Duodenal mucosa (tissue), 2 donors: ENCODE measurements at regions not wholly inside any gene's neighbourhood (a gene's known extent, or its start where the extent isn't known, plus 50 kb on each side); places are given as distances from the start of the nearest gene placed in this dataset.
"Not testable (repeated sequence)": the region's sequence is repeated elsewhere in the genome, so short reads cannot be mapped to it uniquely, and the experiment has no call there.

Experiments used
- H3K27ac ChIP-seq: one replicate; pipeline ENCODE4 v1.7.0; 2013; ENCODE audit warnings: low read depth, low read length
- H3K27me3 ChIP-seq, 2 donors: one replicate each; pipeline ENCODE4 v1.7.0; 2013; ENCODE audit warnings: low read length in 2 of 2, control low read depth in 1 of 2; ENCODE audit not compliant: insufficient read depth in 2 of 2, control insufficient read depth in 1 of 2
- H3K36me3 ChIP-seq, 2 donors: one replicate each; pipeline ENCODE4 v1.7.0; 2013; ENCODE audit warnings: low read length in 2 of 2, control low read depth in 1 of 2; ENCODE audit not compliant: insufficient read depth in 2 of 2, control insufficient read depth in 1 of 2
- H3K4me1 ChIP-seq, 2 donors: one replicate each; pipeline ENCODE4 v1.7.0; 2013; ENCODE audit warnings: low read length in 2 of 2, control low read depth in 1 of 2; ENCODE audit not compliant: insufficient read depth in 2 of 2, control insufficient read depth in 1 of 2
- H3K4me3 ChIP-seq, 2 donors: one replicate each; pipeline ENCODE4 v1.7.0; 2013; ENCODE audit warnings: low read length in 2 of 2, low read depth in 1 of 2
- H3K9ac ChIP-seq, 2 donors: one replicate each; pipeline ENCODE4 v1.7.0; 2013; ENCODE audit warnings: low read length in 2 of 2, low read depth in 1 of 2
- H3K9me3 ChIP-seq, 2 donors: one replicate each; pipeline ENCODE4 v1.7.0; 2013; ENCODE audit warnings: low read length in 2 of 2, control low read depth in 1 of 2; ENCODE audit not compliant: control insufficient read depth in 1 of 2

GRCh38 chr3:166637984-166638530, 742.0 kb downstream of the ZBBX start:
- H3K27me3 ChIP-seq: no peaks in the 10 kb centered on the region
- H3K9me3 ChIP-seq: no peaks in the 10 kb centered on the region
- no peak overlapping the region for H3K27ac ChIP-seq
- no peak overlapping the region for H3K9ac ChIP-seq
- no peaks in the 10 kb centered on the region for H3K36me3 ChIP-seq
- no peak overlapping the region for H3K4me3 ChIP-seq
- H3K4me1 ChIP-seq: peaks cover 0 to 3% of the 10 kb centered on the region in 2 donors

GRCh38 chr3:166634091-166634746, 745.9 kb downstream of the ZBBX start:
- no peak overlapping the region for H3K27ac ChIP-seq
- H3K36me3 ChIP-seq: no peaks in the 10 kb centered on the region
- peaks cover 0 to 3% of the 10 kb centered on the region in 2 donors for H3K4me1 ChIP-seq
- no peaks in the 10 kb centered on the region for H3K27me3 ChIP-seq
- no peak overlapping the region for H3K9ac ChIP-seq
- peak overlapping the region in 1 of 2 donors; percentile 30 for H3K4me3 ChIP-seq
- no peaks in the 10 kb centered on the region for H3K9me3 ChIP-seq

DNA sequence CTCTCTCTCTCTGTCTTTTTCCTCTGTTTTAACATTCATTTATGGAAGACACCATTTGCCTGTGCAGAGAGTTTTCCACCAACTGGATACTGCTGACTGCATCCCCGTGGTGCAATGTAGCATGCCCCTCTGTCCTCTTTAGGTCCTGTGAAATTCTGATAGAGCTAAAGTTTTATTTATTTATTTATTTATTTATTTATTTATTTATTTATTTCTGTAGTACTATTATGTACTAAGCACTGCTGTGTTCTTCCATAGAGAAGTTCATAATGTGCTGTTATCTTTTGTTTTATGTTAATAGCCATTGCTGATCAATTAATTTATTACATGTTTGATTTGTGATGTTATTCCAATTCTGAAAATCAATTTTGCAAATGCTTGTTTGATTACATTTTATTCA, 749.9 kb downstream of the ZBBX start:
- H3K27ac ChIP-seq: no peak overlapping the region
- H3K36me3 ChIP-seq: no peaks in the 10 kb centered on the region
- H3K4me1 ChIP-seq: peaks cover 0 to 3% of the 10 kb centered on the region in 2 donors
- no peaks in the 10 kb centered on the region for H3K9me3 ChIP-seq
- H3K9ac ChIP-seq: no peak overlapping the region
- no peak overlapping the region for H3K4me3 ChIP-seq
- H3K27me3 ChIP-seq: no peaks in the 10 kb centered on the region

- H3K4me1 ChIP-seq: no peaks in the 10 kb centered on the region
- H3K27ac ChIP-seq: no peak overlapping the region
- no peaks in the 10 kb centered on the region for H3K9me3 ChIP-seq
- no peak overlapping the region for H3K4me3 ChIP-seq
- H3K36me3 ChIP-seq: no peaks in the 10 kb centered on the region
- H3K27me3 ChIP-seq: no peaks in the 10 kb centered on the region
- no peak overlapping the region for H3K9ac ChIP-seq
Measured at GRCh38 chr3:166613365-166613764, 766.7 kb downstream of the ZBBX start.

DNA sequence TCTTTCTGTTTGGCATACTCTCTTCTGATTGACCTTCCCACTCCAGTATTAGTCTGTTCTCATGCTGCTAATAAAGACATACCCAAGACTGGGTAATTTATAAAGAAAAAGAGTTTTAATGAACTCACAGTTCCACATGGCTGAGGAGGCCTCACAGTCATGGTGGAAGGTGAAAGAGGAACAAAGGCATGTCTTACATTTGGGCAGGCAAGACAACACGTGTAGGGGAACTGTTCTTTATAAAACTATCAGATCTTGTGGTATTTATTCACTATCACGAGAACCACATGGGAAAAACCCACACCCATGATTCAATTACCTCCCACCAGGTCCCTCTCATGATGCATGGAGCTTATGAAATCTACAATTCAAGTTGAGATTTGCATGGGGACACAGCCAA, 767.3 kb downstream of the ZBBX start:
- H3K27me3 ChIP-seq, H3K9ac ChIP-seq, H3K36me3 ChIP-seq, H3K27ac ChIP-seq, H3K4me3 ChIP-seq, H3K4me1 ChIP-seq, H3K9me3 ChIP-seq: not testable (repeated sequence)

- Histone ChIP-seq H3K9me3 (no peaks in the 10 kb centered on the region), H3K27ac (no peak overlapping the region), H3K9ac (no peak overlapping the region), H3K4me3 (no peak overlapping the region), H3K4me1 (no peaks in the 10 kb centered on the region), H3K27me3 (no peaks in the 10 kb centered on the region), H3K36me3 (no peaks in the 10 kb centered on the region)
Measured at GRCh38 chr3:166607933-166608521, 770.8 kb upstream of the BCHE start.

DNA sequence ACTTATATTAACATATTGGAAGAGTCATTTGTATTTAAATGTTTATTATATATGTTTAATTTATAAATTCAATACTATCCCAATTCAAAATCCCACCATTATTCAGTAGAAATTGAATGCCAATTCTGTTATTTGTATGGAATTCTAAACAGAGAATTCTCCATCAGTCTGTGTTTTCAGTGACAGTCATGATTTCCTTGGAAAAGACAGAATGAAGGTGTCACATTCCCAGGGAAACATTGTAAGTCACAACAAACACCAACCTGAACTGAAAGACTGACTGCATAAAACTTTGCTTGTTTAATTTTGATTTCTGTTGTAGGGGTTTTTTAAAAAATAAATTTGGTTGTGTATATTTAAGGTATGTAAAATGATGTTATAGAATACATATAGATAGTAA, 769.8 kb upstream of the BCHE start:
- no peaks in the 10 kb centered on the region for H3K36me3 ChIP-seq
- no peaks in the 10 kb centered on the region for H3K9me3 ChIP-seq
- no peak overlapping the region for H3K27ac ChIP-seq
- H3K4me3 ChIP-seq: no peak overlapping the region
- H3K4me1 ChIP-seq: no peaks in the 10 kb centered on the region
- no peak overlapping the region for H3K9ac ChIP-seq
- H3K27me3 ChIP-seq: no peaks in the 10 kb centered on the region

- Histone ChIP-seq H3K9me3 (no peaks in the 10 kb centered on the region), H3K27ac (no peak overlapping the region), H3K36me3 (no peaks in the 10 kb centered on the region), H3K9ac (no peak overlapping the region), H3K4me3 (no peak overlapping the region), H3K4me1 (no peaks in the 10 kb centered on the region), H3K27me3 (no peaks in the 10 kb centered on the region)
Measured at GRCh38 chr3:166593776-166594175, 756.6 kb upstream of the BCHE start.

DNA sequence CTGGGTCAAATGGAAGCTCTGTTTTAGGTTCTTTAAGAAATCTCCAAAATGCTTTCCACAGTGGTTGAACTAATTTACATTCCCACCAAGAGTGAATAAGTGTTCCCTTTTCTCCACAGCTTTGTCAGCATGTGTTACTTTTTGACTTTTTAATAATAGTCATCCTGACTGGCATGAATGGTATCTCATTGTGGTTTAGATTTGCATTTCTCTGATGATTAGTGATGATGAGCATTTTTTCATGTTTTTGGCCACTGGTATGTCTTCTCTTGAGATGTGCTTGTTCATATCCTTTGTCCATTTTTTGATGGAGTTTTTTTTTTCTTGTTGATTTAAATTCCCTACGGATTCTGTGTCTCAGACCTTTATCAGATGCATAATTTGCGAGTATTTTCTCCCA, 745.0 kb upstream of the BCHE start:
- Histone ChIP-seq H3K27me3 (no peaks in the 10 kb centered on the region), H3K36me3 (no peaks in the 10 kb centered on the region), H3K4me3 (no peak overlapping the region)

GRCh38 chr3:166580561-166580960, 743.3 kb upstream of the BCHE start:
- Histone ChIP-seq H3K27ac (no peak overlapping the region), H3K4me1 (no peaks in the 10 kb centered on the region), H3K9ac (no peak overlapping the region), H3K27me3 (no peaks in the 10 kb centered on the region), H3K9me3 (peaks cover 0 to 9% of the 10 kb centered on the region in 2 donors), H3K4me3 (no peak overlapping the region), H3K36me3 (no peaks in the 10 kb centered on the region)

More for the DNA sequence above, 745.0 kb upstream of the BCHE start:
- Histone ChIP-seq H3K9me3 (peaks cover 0 to 9% of the 10 kb centered on the region in 2 donors), H3K9ac (no peak overlapping the region), H3K4me1 (no peaks in the 10 kb centered on the region), H3K27ac (no peak overlapping the region)
